ENCODE measurements at regions not wholly inside any gene's neighbourhood (a gene's known extent, or its start where the extent isn't known, plus 50 kb on each side); places are given as distances from the start of the nearest gene placed in this dataset.
A peak's percentile ranks its signal among the peaks of the same experiment; 100 is the strongest.

GRCh38 chr1:88296642-88297041 lies 387.4 kb upstream of the PKN2 start:
- H3K36me3 Mint-ChIP-seq, result no peaks in the 10 kb centered on the region
- DNase-seq (ENCODE audit: low spot score) (no peak), ATAC-seq (no peak; the same call in 1 of the 2 replicates)
- H3K9me3 Mint-ChIP-seq, result peaks cover 4% of the 10 kb centered on the region
- TF ChIP-seq IRF2 (CRISPR knock-in tag; IDR thresholded peaks at IDR 0.05; ENCODE audit: borderline replicate concordance, low read depth) (no peak), FOXP1 (CRISPR knock-in tag; IDR thresholded peaks at IDR 0.05; ENCODE audit: borderline replicate concordance) (no peak), NR1H2 (CRISPR knock-in tag; IDR thresholded peaks at IDR 0.05) (no peak), ATF1 (CRISPR knock-in tag; IDR thresholded peaks at IDR 0.05) (no peak), E2F5 (CRISPR knock-in tag; IDR thresholded peaks at IDR 0.05) (no peak), HMGA2 (CRISPR knock-in tag; IDR thresholded peaks at IDR 0.05) (no peak), MAX (CRISPR knock-in tag; IDR thresholded peaks at IDR 0.05) (no peak), CDX4 (CRISPR knock-in tag; IDR thresholded peaks at IDR 0.05; ENCODE audit: borderline replicate concordance) (no peak), RORB (CRISPR knock-in tag; IDR thresholded peaks at IDR 0.05) (no peak), ZNF425 (CRISPR knock-in tag; conservative IDR thresholded peaks at IDR 0.05) (no peak), STAT6 (CRISPR knock-in tag; conservative IDR thresholded peaks at IDR 0.05; ENCODE audit: low read depth) (no peak), NFYB (CRISPR knock-in tag; conservative IDR thresholded peaks at IDR 0.05; ENCODE audit: low read depth) (no peak), USF2 (CRISPR knock-in tag; IDR thresholded peaks at IDR 0.05) (no peak), FOXP4 (CRISPR knock-in tag; IDR thresholded peaks at IDR 0.05) (no peak)
- ChIA-PET CTCF (interaction anchor here (1.2 to 1.8 kb wide), 2 partner anchors 116 to 235 kb away, joined by 4 to 10 read pairs; no protein-coding TSS in a partner anchor), POLR2A (interaction anchor here (0.6 kb wide), 1 partner anchor 968 kb away, joined by 5 read pairs; no protein-coding TSS in a partner anchor)
- H3K4me3 Mint-ChIP-seq, result peak overlapping the region; percentile 22
- peak overlapping the region; percentile 69; the same call in 1 of the 2 replicates for H3K27ac Mint-ChIP-seq
- no peaks in the 10 kb centered on the region; the same call in 1 of the 2 replicates for H3K27me3 Mint-ChIP-seq (ENCODE audit: low read depth)
- peaks cover 40% of the 10 kb centered on the region for H3K4me1 Mint-ChIP-seq

- no peaks in the 10 kb centered on the region; the same call in 1 of the 2 replicates for H3K27me3 Mint-ChIP-seq (ENCODE audit: low read depth)
- ATAC-seq (no peak), DNase-seq (ENCODE audit: low spot score) (no peak)
- ChIA-PET POLR2A (no interaction called here), CTCF (no interaction called here)
- H3K4me3 Mint-ChIP-seq, result no peak overlapping the region
- H3K9me3 Mint-ChIP-seq, result peaks cover 4% of the 10 kb centered on the region
- no peak overlapping the region for H3K27ac Mint-ChIP-seq
- no peaks in the 10 kb centered on the region for H3K36me3 Mint-ChIP-seq
- peaks cover 41% of the 10 kb centered on the region for H3K4me1 Mint-ChIP-seq
- no peak for TF ChIP-seq RORB (CRISPR knock-in tag; IDR thresholded peaks at IDR 0.05)
- no peak for TF ChIP-seq AR (CRISPR knock-in tag; IDR thresholded peaks at IDR 0.05)
- no peak for TF ChIP-seq SMAD3 (CRISPR knock-in tag; IDR thresholded peaks at IDR 0.05; ENCODE audit: borderline replicate concordance)
- TF ChIP-seq SMAD4 (CRISPR knock-in tag; IDR thresholded peaks at IDR 0.05), result no peak
- no peak for TF ChIP-seq CDX4 (CRISPR knock-in tag; IDR thresholded peaks at IDR 0.05; ENCODE audit: borderline replicate concordance)
Measured at GRCh38 chr1:88298506-88298905, 385.6 kb upstream of the PKN2 start.
